Adrenal gland (tissue), 5 donors: ENCODE measurements at regions not wholly inside any gene's neighbourhood (a gene's known extent, or its start where the extent isn't known, plus 50 kb on each side); places are given as distances from the start of the nearest gene placed in this dataset.

Experiments
- POLR2A ChIP-seq, 2 donors: fragments of 450-650 bp; IDR thresholded peaks; one replicate each; pipeline ENCODE4 v1.6.1; 2017; ENCODE audit warnings: antibody characterized with exemption in 2 of 2, mild to moderate bottlenecking in 2 of 2, moderate library complexity in 1 of 2
- TF ChIP-seq, protein P1 (sequence below), 6 experiments: fragments of 450-650 bp in 4 of 6; fragments of 200-600 bp in 2 of 6; sonication (generic) in 1 of 6; IDR thresholded peaks; 1 replicate in 5 of 6; 2 replicates in 1 of 6; pipeline versions ENCODE4 v1.5.1 to v1.8.0; 2016 to 2021; ENCODE audit warnings: antibody characterized with exemption in 6 of 6, mild to moderate bottlenecking in 2 of 6, moderate library complexity in 1 of 6
- donor health status: DM: no; HTN: no; CAD: no.

DNA sequence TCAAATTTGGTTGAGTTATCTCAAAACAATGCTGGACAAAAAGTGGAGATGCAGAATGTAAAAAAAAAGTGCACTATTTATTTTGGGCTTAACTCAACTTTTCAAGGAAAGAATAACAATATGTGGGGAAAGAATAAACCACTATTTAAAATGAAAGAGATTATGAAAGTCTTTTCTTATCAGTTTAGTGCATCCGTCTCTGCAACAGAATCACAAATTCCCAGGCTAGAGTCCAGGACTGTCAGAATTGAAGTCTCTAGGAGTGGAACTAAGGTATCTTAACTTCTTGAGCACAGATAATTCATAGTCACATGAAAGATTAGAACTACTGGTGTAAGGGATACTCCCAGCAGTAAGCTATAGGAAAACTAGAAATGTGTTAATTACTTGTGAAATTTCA is 1200.3 kb upstream of the LRRN3 start:
- TF ChIP-seq, protein P1, sequence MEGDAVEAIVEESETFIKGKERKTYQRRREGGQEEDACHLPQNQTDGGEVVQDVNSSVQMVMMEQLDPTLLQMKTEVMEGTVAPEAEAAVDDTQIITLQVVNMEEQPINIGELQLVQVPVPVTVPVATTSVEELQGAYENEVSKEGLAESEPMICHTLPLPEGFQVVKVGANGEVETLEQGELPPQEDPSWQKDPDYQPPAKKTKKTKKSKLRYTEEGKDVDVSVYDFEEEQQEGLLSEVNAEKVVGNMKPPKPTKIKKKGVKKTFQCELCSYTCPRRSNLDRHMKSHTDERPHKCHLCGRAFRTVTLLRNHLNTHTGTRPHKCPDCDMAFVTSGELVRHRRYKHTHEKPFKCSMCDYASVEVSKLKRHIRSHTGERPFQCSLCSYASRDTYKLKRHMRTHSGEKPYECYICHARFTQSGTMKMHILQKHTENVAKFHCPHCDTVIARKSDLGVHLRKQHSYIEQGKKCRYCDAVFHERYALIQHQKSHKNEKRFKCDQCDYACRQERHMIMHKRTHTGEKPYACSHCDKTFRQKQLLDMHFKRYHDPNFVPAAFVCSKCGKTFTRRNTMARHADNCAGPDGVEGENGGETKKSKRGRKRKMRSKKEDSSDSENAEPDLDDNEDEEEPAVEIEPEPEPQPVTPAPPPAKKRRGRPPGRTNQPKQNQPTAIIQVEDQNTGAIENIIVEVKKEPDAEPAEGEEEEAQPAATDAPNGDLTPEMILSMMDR (IDR thresholded peaks at IDR 0.05), result no peak
- no peak for TF ChIP-seq POLR2A (IDR thresholded peaks at IDR 0.05)
